ENCODE measurements at regions not wholly inside any gene's neighbourhood (a gene's known extent, or its start where the extent isn't known, plus 50 kb on each side); places are given as distances from the start of the nearest gene placed in this dataset.
"Not testable (repeated sequence)": the region's sequence is repeated elsewhere in the genome, so short reads cannot be mapped to it uniquely, and the experiment has no call there.

GRCh38 chr2:41319437-41319836 is 728.4 kb upstream of the PKDCC start:
- no peaks in the 10 kb centered on the region for H3K36me3 Mint-ChIP-seq (ENCODE audit: insufficient read depth in 2 of 2)
- no peak overlapping the region for H3K4me3 Mint-ChIP-seq
- H3K9me3 Mint-ChIP-seq = peaks cover 0 to 6% of the 10 kb centered on the region in 2 donors
- DNase-seq = no peak
- ATAC-seq (replicated peaks in 1 of 2) = no peak
- H3K4me1 Mint-ChIP-seq (ENCODE audit: low read depth) = no peaks in the 10 kb centered on the region
- H3K27ac Mint-ChIP-seq = no peak overlapping the region
- no peaks in the 10 kb centered on the region for H3K27me3 Mint-ChIP-seq (ENCODE audit: low read depth)

- ATAC-seq (replicated peaks in 1 of 2) (no peak), DNase-seq (no peak)
- Mint-ChIP-seq H3K4me3 (no peak overlapping the region), H3K27ac (no peak overlapping the region), H3K36me3 (ENCODE audit: insufficient read depth in 2 of 2) (no peaks in the 10 kb centered on the region), H3K4me1 (ENCODE audit: low read depth) (no peaks in the 10 kb centered on the region), H3K9me3 (peaks cover 0 to 6% of the 10 kb centered on the region in 2 donors), H3K27me3 (ENCODE audit: low read depth) (no peaks in the 10 kb centered on the region)
These were observed 727.3 kb upstream of the PKDCC start for GRCh38 chr2:41320491-41320890.

- ATAC-seq (replicated peaks in 1 of 2) (no peak), DNase-seq (no peak)
- peaks cover 0 to 4% of the 10 kb centered on the region in 2 donors for H3K9me3 Mint-ChIP-seq
These were observed 726.5 kb upstream of the PKDCC start for GRCh38 chr2:41321351-41321750.

GRCh38 chr2:41326851-41327250 is 721.0 kb upstream of the PKDCC start:
- ATAC-seq (replicated peaks in 1 of 2) = no peak
- H3K27ac Mint-ChIP-seq = no peak overlapping the region
- DNase-seq = no peak
- H3K36me3 Mint-ChIP-seq (ENCODE audit: insufficient read depth in 2 of 2) = no peaks in the 10 kb centered on the region
- H3K4me3 Mint-ChIP-seq = no peak overlapping the region
- H3K9me3 Mint-ChIP-seq = peaks cover 0 to 3% of the 10 kb centered on the region in 2 donors
- H3K27me3 Mint-ChIP-seq (ENCODE audit: low read depth) = no peaks in the 10 kb centered on the region
- no peaks in the 10 kb centered on the region for H3K4me1 Mint-ChIP-seq (ENCODE audit: low read depth)

More at GRCh38 chr2:41321351-41321750, 726.5 kb upstream of the PKDCC start:
- no peak overlapping the region for H3K4me3 Mint-ChIP-seq
- no peak overlapping the region for H3K27ac Mint-ChIP-seq
- no peaks in the 10 kb centered on the region for H3K27me3 Mint-ChIP-seq (ENCODE audit: low read depth)
- H3K36me3 Mint-ChIP-seq (ENCODE audit: insufficient read depth in 2 of 2) = no peaks in the 10 kb centered on the region
- no peaks in the 10 kb centered on the region for H3K4me1 Mint-ChIP-seq (ENCODE audit: low read depth)

GRCh38 chr2:41329040-41329439 is 718.8 kb upstream of the PKDCC start:
- DNase-seq = no peak
- Mint-ChIP-seq H3K9me3 (peaks cover 0 to 3% of the 10 kb centered on the region in 2 donors), H3K4me1 (ENCODE audit: low read depth) (no peaks in the 10 kb centered on the region), H3K27ac (no peak overlapping the region), H3K27me3 (ENCODE audit: low read depth) (no peaks in the 10 kb centered on the region), H3K36me3 (ENCODE audit: insufficient read depth in 2 of 2) (no peaks in the 10 kb centered on the region), H3K4me3 (no peak overlapping the region)
- no peak for ATAC-seq (replicated peaks in 1 of 2)

GRCh38 chr2:41334159-41334558 is 713.7 kb upstream of the PKDCC start:
- Mint-ChIP-seq H3K4me1 (ENCODE audit: low read depth) (no peaks in the 10 kb centered on the region), H3K36me3 (ENCODE audit: insufficient read depth in 2 of 2) (no peaks in the 10 kb centered on the region), H3K27ac (no peak overlapping the region), H3K27me3 (ENCODE audit: low read depth) (no peaks in the 10 kb centered on the region), H3K9me3 (no peaks in the 10 kb centered on the region), H3K4me3 (no peak overlapping the region)
- no peak for DNase-seq
- no peak for ATAC-seq (replicated peaks in 1 of 2)

- H3K4me1 Mint-ChIP-seq (ENCODE audit: low read depth); H3K4me3 Mint-ChIP-seq; H3K36me3 Mint-ChIP-seq (ENCODE audit: insufficient read depth in 2 of 2): not testable (repeated sequence)
These were observed 712.2 kb upstream of the PKDCC start for GRCh38 chr2:41335573-41335972.

GRCh38 chr2:41337956-41338355 is 709.9 kb upstream of the PKDCC start:
- Mint-ChIP-seq H3K27ac (no peak overlapping the region), H3K36me3 (ENCODE audit: insufficient read depth in 2 of 2) (no peaks in the 10 kb centered on the region), H3K27me3 (ENCODE audit: low read depth) (no peaks in the 10 kb centered on the region), H3K4me1 (ENCODE audit: low read depth) (no peaks in the 10 kb centered on the region), H3K9me3 (no peaks in the 10 kb centered on the region), H3K4me3 (no peak overlapping the region)
- DNase-seq (no peak), ATAC-seq (replicated peaks in 1 of 2) (no peak)

More at GRCh38 chr2:41335573-41335972, 712.2 kb upstream of the PKDCC start:
- not testable (repeated sequence) for ATAC-seq (replicated peaks in 1 of 2); H3K27me3 Mint-ChIP-seq (ENCODE audit: low read depth); H3K9me3 Mint-ChIP-seq; DNase-seq; H3K27ac Mint-ChIP-seq

GRCh38 chr2:41344529-41344928 is 703.3 kb upstream of the PKDCC start:
- ATAC-seq (replicated peaks in 1 of 2) = no peak
- H3K27ac Mint-ChIP-seq = no peak overlapping the region

GRCh38 chr2:41353060-41353459 is 694.8 kb upstream of the PKDCC start:
- DNase-seq (no peak), ATAC-seq (replicated peaks in 1 of 2) (no peak)
- no peaks in the 10 kb centered on the region for H3K27me3 Mint-ChIP-seq (ENCODE audit: low read depth)
- no peak overlapping the region for H3K27ac Mint-ChIP-seq
- H3K9me3 Mint-ChIP-seq = no peaks in the 10 kb centered on the region
- no peaks in the 10 kb centered on the region for H3K4me1 Mint-ChIP-seq (ENCODE audit: low read depth)
- H3K36me3 Mint-ChIP-seq (ENCODE audit: insufficient read depth in 2 of 2) = no peaks in the 10 kb centered on the region
- H3K4me3 Mint-ChIP-seq = no peak overlapping the region

More at GRCh38 chr2:41344529-41344928, 703.3 kb upstream of the PKDCC start:
- Mint-ChIP-seq H3K36me3 (ENCODE audit: insufficient read depth in 2 of 2) (no peaks in the 10 kb centered on the region), H3K4me1 (ENCODE audit: low read depth) (no peaks in the 10 kb centered on the region), H3K9me3 (no peaks in the 10 kb centered on the region), H3K4me3 (no peak overlapping the region), H3K27me3 (ENCODE audit: low read depth) (no peaks in the 10 kb centered on the region)
- no peak for DNase-seq

- Mint-ChIP-seq H3K4me1 (ENCODE audit: low read depth) (no peaks in the 10 kb centered on the region), H3K36me3 (ENCODE audit: insufficient read depth in 2 of 2) (peaks cover 0 to 3% of the 10 kb centered on the region in 2 donors), H3K4me3 (no peak overlapping the region), H3K9me3 (peaks cover 0 to 7% of the 10 kb centered on the region in 2 donors), H3K27ac (no peak overlapping the region), H3K27me3 (ENCODE audit: low read depth) (no peaks in the 10 kb centered on the region)
- DNase-seq (no peak), ATAC-seq (replicated peaks in 1 of 2) (no peak)
These were observed 692.0 kb upstream of the PKDCC start for GRCh38 chr2:41355794-41356193.

- ATAC-seq (replicated peaks in 1 of 2) (no peak), DNase-seq (no peak)
- Mint-ChIP-seq H3K4me1 (ENCODE audit: low read depth) (no peaks in the 10 kb centered on the region), H3K27ac (no peak overlapping the region), H3K27me3 (ENCODE audit: low read depth) (no peaks in the 10 kb centered on the region), H3K4me3 (no peak overlapping the region), H3K9me3 (peaks cover 7 to 10% of the 10 kb centered on the region in 2 donors), H3K36me3 (ENCODE audit: insufficient read depth in 2 of 2) (peaks cover 0 to 3% of the 10 kb centered on the region in 2 donors)
These were observed 683.0 kb upstream of the PKDCC start for GRCh38 chr2:41364842-41365241.

GRCh38 chr2:41375901-41376300 is 671.9 kb upstream of the PKDCC start:
- ATAC-seq (replicated peaks in 1 of 2) = no peak
- Mint-ChIP-seq H3K4me3 (no peak overlapping the region), H3K27me3 (ENCODE audit: low read depth) (no peaks in the 10 kb centered on the region), H3K27ac (no peak overlapping the region), H3K4me1 (ENCODE audit: low read depth) (no peaks in the 10 kb centered on the region), H3K9me3 (no peaks in the 10 kb centered on the region), H3K36me3 (ENCODE audit: insufficient read depth in 2 of 2) (no peaks in the 10 kb centered on the region)
- DNase-seq = no peak

GRCh38 chr2:41377837-41378236 is 670.0 kb upstream of the PKDCC start:
- Mint-ChIP-seq H3K4me3 (no peak overlapping the region), H3K4me1 (ENCODE audit: low read depth) (no peaks in the 10 kb centered on the region), H3K27ac (no peak overlapping the region), H3K36me3 (ENCODE audit: insufficient read depth in 2 of 2) (no peaks in the 10 kb centered on the region), H3K27me3 (ENCODE audit: low read depth) (no peaks in the 10 kb centered on the region), H3K9me3 (no peaks in the 10 kb centered on the region)
- ATAC-seq (replicated peaks in 1 of 2) = no peak
- no peak for DNase-seq

Data from activated T-cell treated with anti-CD3 and anti-CD28 coated beads, Interleukin-2, amount 50 U/mL, for 72 hours (primary cell).